GM23248 (cell line): ENCODE measurements at regions not wholly inside any gene's neighbourhood (a gene's known extent, or its start where the extent isn't known, plus 50 kb on each side); places are given as distances from the start of the nearest gene placed in this dataset.
"Not testable (repeated sequence)": the region's sequence is repeated elsewhere in the genome, so short reads cannot be mapped to it uniquely, and the experiment has no call there.

Source experiments
- DNase-seq: peaks from one replicate; pipeline ENCODE4 v3.0.0-alpha.2; 2015
- H2AFZ ChIP-seq: fragments of 200-600 bp; sonication (generic); 2 replicates; pipeline ENCODE4 v1.6.1; 2016; ENCODE audit warnings: antibody characterized with exemption
- H3F3A ChIP-seq: fragments of 200-600 bp; sonication (generic); 2 replicates; pipeline ENCODE4 v1.6.1; 2016; ENCODE audit warnings: mild to moderate bottlenecking, antibody characterized with exemption, mixed run types; ENCODE audit not compliant: insufficient read depth
- H3K27ac ChIP-seq: fragments of 200-600 bp; sonication (generic); 2 replicates; pipeline ENCODE4 v1.5.1; 2016; ENCODE audit warnings: mild to moderate bottlenecking
- H3K27me3 ChIP-seq: fragments of 200-600 bp; sonication (generic); replicated peaks from 2 replicates; pipeline ENCODE4 v1.6.1; 2016; ENCODE audit warnings: mild to moderate bottlenecking; ENCODE audit not compliant: insufficient read depth
- H3K36me3 ChIP-seq: fragments of 200-600 bp; sonication (generic); 2 replicates; pipeline ENCODE4 v1.6.1; 2016; ENCODE audit warnings: low read depth, mild to moderate bottlenecking
- H3K4me1 ChIP-seq: fragments of 200-600 bp; sonication (generic); 2 replicates; pipeline ENCODE4 v1.6.1; 2016; ENCODE audit warnings: mild to moderate bottlenecking; ENCODE audit not compliant: insufficient read depth
- H3K4me2 ChIP-seq: fragments of 200-600 bp; sonication (generic); one replicate; pipeline ENCODE4 v1.6.1; 2016; ENCODE audit warnings: mild to moderate bottlenecking; ENCODE audit not compliant: unreplicated experiment
- H3K4me3 ChIP-seq: fragments of 200-600 bp; sonication (generic); 2 replicates; pipeline ENCODE4 v1.5.1; 2016; ENCODE audit warnings: mild to moderate bottlenecking
- H3K79me2 ChIP-seq: fragments of 200-600 bp; sonication (generic); 2 replicates; pipeline ENCODE4 v1.6.1; 2016; ENCODE audit warnings: mild to moderate bottlenecking; ENCODE audit not compliant: insufficient read depth
- H3K9ac ChIP-seq: fragments of 200-600 bp; sonication (generic); 2 replicates; pipeline ENCODE4 v1.6.1; 2016; ENCODE audit warnings: mild to moderate bottlenecking
- H3K9me2 ChIP-seq: fragments of 200-600 bp; sonication (generic); 2 replicates; pipeline ENCODE4 v1.6.1; 2016; ENCODE audit warnings: mixed run types, mild to moderate bottlenecking, moderate library complexity; ENCODE audit not compliant: insufficient read depth
- H3K9me3 ChIP-seq: fragments of 200-600 bp; sonication (generic); one replicate; pipeline ENCODE4 v1.6.1; 2017; ENCODE audit warnings: low read depth
- H4K20me1 ChIP-seq: fragments of 200-600 bp; sonication (generic); 2 replicates; pipeline ENCODE4 v1.6.0; 2016; ENCODE audit not compliant: insufficient read depth
- EZH2 ChIP-seq: fragments of 200-600 bp; sonication (generic); IDR thresholded peaks from 2 replicates; pipeline ENCODE4 v1.6.1; 2018; ENCODE audit warnings: antibody characterized with exemption, mild to moderate bottlenecking; ENCODE audit not compliant: insufficient read depth, poor library complexity, severe bottlenecking
- EZH2phosphoT487 ChIP-seq: fragments of 200-600 bp; sonication (generic); IDR thresholded peaks from 2 replicates; pipeline ENCODE4 v1.6.1; 2018; ENCODE audit warnings: antibody characterized with exemption, moderate library complexity, mild to moderate bottlenecking, low read depth; ENCODE audit not compliant: insufficient read depth
- WGBS, 2 experiments: methylation state at CpG; one replicate each; pipeline ENCODE4 v1.1.6; 2015 to 2017; ENCODE audit warnings: low lambda C conversion rate in 2 of 2, low coverage in 1 of 2; ENCODE audit errors: missing lambda C conversion rate in 2 of 2; 5-methylcytosine and 5-hydroxymethylcytosine counted together
- in situ Hi-C: fragments of 300-500 bp; cut with MboI; formaldehyde crosslinking; loops from 2 replicates; pipeline ENCODE4 v1.15.0; 2020

GRCh38 chr2:91476244-91476935, 2784.9 kb downstream of the RPIA start:
- H3K9me2 ChIP-seq, H3K4me2 ChIP-seq, H3K36me3 ChIP-seq, H3K4me3 ChIP-seq, in situ Hi-C loops, DNase-seq, H3K9me3 ChIP-seq, H3K4me1 ChIP-seq, H3K9ac ChIP-seq, H3K27ac ChIP-seq, H3F3A ChIP-seq, H2AFZ ChIP-seq, H3K79me2 ChIP-seq, H4K20me1 ChIP-seq: not testable (repeated sequence)
- TF ChIP-seq EZH2 (peak; percentile 100), EZH2phosphoT487 (0 out of 2 replicates have a peak, but pooled peaks have one; percentile 9)
- H3K27me3 ChIP-seq, result peaks cover 23% of the 10 kb centered on the region
- WGBS, 2 experiments, result 49 to 50% methylated on average over 2 of the region's 2 CpGs

GRCh38 chr2:91476936-91477246, 2785.4 kb downstream of the RPIA start:
- H3K9me2 ChIP-seq, H3K9ac ChIP-seq, H4K20me1 ChIP-seq, DNase-seq, H3K4me1 ChIP-seq, H3K9me3 ChIP-seq, H3K27ac ChIP-seq, H3K4me2 ChIP-seq, H3K79me2 ChIP-seq, H3K4me3 ChIP-seq, in situ Hi-C loops, H2AFZ ChIP-seq, H3K36me3 ChIP-seq, H3F3A ChIP-seq: not testable (repeated sequence)
- peaks cover 25% of the 10 kb centered on the region for H3K27me3 ChIP-seq
- TF ChIP-seq EZH2phosphoT487 (peak; percentile 85; the same call in 1 of the 2 replicates), EZH2 (peak; percentile 99)
- WGBS, 2 experiments, result 4 to 6% methylated on average over 13 to 25 of the region's 25 CpGs

GRCh38 chr2:91477291-91477690, 2785.8 kb downstream of the RPIA start:
- H3K27ac ChIP-seq, H3K9me2 ChIP-seq, H3K4me1 ChIP-seq, H4K20me1 ChIP-seq, H3K9ac ChIP-seq, H3K79me2 ChIP-seq, H3F3A ChIP-seq, H2AFZ ChIP-seq, H3K4me3 ChIP-seq, H3K36me3 ChIP-seq, H3K4me2 ChIP-seq, in situ Hi-C loops, H3K9me3 ChIP-seq: not testable (repeated sequence)
- H3K27me3 ChIP-seq, result peaks cover 26% of the 10 kb centered on the region
- 3 to 4% methylated on average over 29 to 50 of the region's 51 CpGs for WGBS, 2 experiments
- peak; percentile 13 for DNase-seq

- Histone ChIP-seq H2AFZ (peak overlapping the region; percentile 53), H3K36me3 (no peaks in the 10 kb centered on the region), H3K9me2 (no peaks in the 10 kb centered on the region), H3K9me3 (no peaks in the 10 kb centered on the region), H3K79me2 (no peaks in the 10 kb centered on the region), H3K4me1 (no peaks in the 10 kb centered on the region), H3F3A (peaks cover 3% of the 10 kb centered on the region; the same call in 1 of the 2 replicates), H3K4me3 (peak overlapping the region; percentile 49), H3K4me2 (peak overlapping the region; percentile 58), H4K20me1 (no peaks in the 10 kb centered on the region), H3K9ac (no peak overlapping the region), H3K27ac (no peak overlapping the region), H3K27me3 (peaks cover 26% of the 10 kb centered on the region)
- 2 to 3% methylated on average over 96 to 123 of the region's 123 CpGs for WGBS, 2 experiments
- in situ Hi-C loops, result no loop called here
- TF ChIP-seq EZH2 (peak; percentile 100), EZH2phosphoT487 (peak; percentile 99)
- DNase-seq, result peak; percentile 46
Measured at GRCh38 chr2:91477731-91478672, 2786.5 kb downstream of the RPIA start.
